GM19372 (cell line): ENCODE measurements at regions not wholly inside any gene's neighbourhood (a gene's known extent, or its start where the extent isn't known, plus 50 kb on each side); places are given as distances from the start of the nearest gene placed in this dataset.

Experiments
- ATAC-seq: cut with Tn5 transposase; IDR thresholded peaks from one replicate; pipeline ENCODE4 v1.9.1; 2021; ENCODE audit warnings: mild to moderate bottlenecking, low read depth, moderate library complexity; ENCODE audit not compliant: unreplicated experiment

- no peak for ATAC-seq
These were observed 911.5 kb downstream of the GLUD2 start for GRCh38 chrX:121958886-121959285.

GRCh38 chrX:121975671-121976070 is 928.3 kb downstream of the GLUD2 start:
- no peak for ATAC-seq

- no peak for ATAC-seq
These were observed 939.8 kb downstream of the GLUD2 start for GRCh38 chrX:121987163-121987562.

GRCh38 chrX:121987835-121988234 is 940.4 kb downstream of the GLUD2 start:
- ATAC-seq, result no peak

- ATAC-seq, result no peak
These were observed 956.7 kb downstream of the GLUD2 start for GRCh38 chrX:122004127-122004526.

GRCh38 chrX:122026665-122027064 is 979.3 kb downstream of the GLUD2 start:
- ATAC-seq, result no peak

GRCh38 chrX:122046226-122046625 is 998.8 kb downstream of the GLUD2 start:
- ATAC-seq, result no peak

GRCh38 chrX:122046815-122047214 is 999.4 kb downstream of the GLUD2 start:
- ATAC-seq, result no peak

- no peak for ATAC-seq
These were observed 999.9 kb downstream of the GLUD2 start for GRCh38 chrX:122047261-122047660.

- ATAC-seq, result no peak
These were observed 1008.0 kb downstream of the GLUD2 start for GRCh38 chrX:122055460-122055859.

- no peak for ATAC-seq
These were observed 1008.7 kb downstream of the GLUD2 start for GRCh38 chrX:122055979-122056715.

- no peak for ATAC-seq
These were observed 1028.8 kb downstream of the GLUD2 start for GRCh38 chrX:122076241-122076640.

GRCh38 chrX:122078079-122078478 is 1030.7 kb downstream of the GLUD2 start:
- ATAC-seq, result no peak

GRCh38 chrX:122087341-122087740 is 1039.9 kb downstream of the GLUD2 start:
- no peak for ATAC-seq

- ATAC-seq, result no peak
These were observed 1044.2 kb downstream of the GLUD2 start for GRCh38 chrX:122091571-122091970.

GRCh38 chrX:122092360-122092759 is 1045.0 kb downstream of the GLUD2 start:
- ATAC-seq, result no peak

GRCh38 chrX:122092978-122093377 is 1045.6 kb downstream of the GLUD2 start:
- no peak for ATAC-seq

GRCh38 chrX:122094611-122095010 is 1047.2 kb downstream of the GLUD2 start:
- no peak for ATAC-seq

GRCh38 chrX:122113376-122113775 is 1066.0 kb downstream of the GLUD2 start:
- ATAC-seq, result no peak

- no peak for ATAC-seq
These were observed 1066.5 kb downstream of the GLUD2 start for GRCh38 chrX:122113896-122114295.

GRCh38 chrX:122115604-122116003 is 1068.2 kb downstream of the GLUD2 start:
- no peak for ATAC-seq

- no peak for ATAC-seq
These were observed 1064.7 kb upstream of the GRIA3 start for GRCh38 chrX:122119361-122119760.

GRCh38 chrX:122122274-122122673 is 1061.8 kb upstream of the GRIA3 start:
- ATAC-seq, result no peak
